Hepatic stellate cell (primary cell): ENCODE measurements at regions not wholly inside any gene's neighbourhood (a gene's known extent, or its start where the extent isn't known, plus 50 kb on each side); places are given as distances from the start of the nearest gene placed in this dataset.
A peak's percentile ranks its signal among the peaks of the same experiment; 100 is the strongest.
"Not testable (repeated sequence)": the region's sequence is repeated elsewhere in the genome, so short reads cannot be mapped to it uniquely, and the experiment has no call there.

Experiments
- DNase-seq: peaks from one replicate; pipeline ENCODE4 v3.0.0; 2011; ENCODE audit warnings: low spot score

- no peak for DNase-seq
These were observed 147.4 kb downstream of the CYP26A1 start for GRCh38 chr10:93221171-93221496.

- no peak for DNase-seq
These were observed 147.8 kb downstream of the CYP26A1 start for GRCh38 chr10:93221521-93221920.

GRCh38 chr10:93222211-93222754 is 148.6 kb downstream of the CYP26A1 start:
- no peak for DNase-seq

DNA sequence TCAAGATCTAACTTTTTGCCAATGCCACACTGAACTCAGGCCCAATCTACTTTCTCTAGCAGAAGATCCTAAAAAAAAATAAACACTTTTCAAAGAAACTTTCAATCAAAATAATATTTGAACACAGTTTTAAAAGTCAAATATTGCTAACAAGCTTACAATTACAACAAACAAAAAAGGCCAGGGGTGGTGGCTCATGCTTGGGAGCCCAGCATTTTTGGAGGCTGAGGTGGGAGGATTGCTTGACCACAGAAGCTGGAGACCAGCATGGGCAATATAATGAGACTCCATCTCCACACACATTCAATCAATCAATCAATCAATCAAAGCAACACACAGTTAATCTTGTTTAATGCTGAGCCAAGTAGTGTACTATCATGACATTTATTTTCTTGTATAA is 149.2 kb downstream of the CYP26A1 start:
- no peak for DNase-seq

DNA sequence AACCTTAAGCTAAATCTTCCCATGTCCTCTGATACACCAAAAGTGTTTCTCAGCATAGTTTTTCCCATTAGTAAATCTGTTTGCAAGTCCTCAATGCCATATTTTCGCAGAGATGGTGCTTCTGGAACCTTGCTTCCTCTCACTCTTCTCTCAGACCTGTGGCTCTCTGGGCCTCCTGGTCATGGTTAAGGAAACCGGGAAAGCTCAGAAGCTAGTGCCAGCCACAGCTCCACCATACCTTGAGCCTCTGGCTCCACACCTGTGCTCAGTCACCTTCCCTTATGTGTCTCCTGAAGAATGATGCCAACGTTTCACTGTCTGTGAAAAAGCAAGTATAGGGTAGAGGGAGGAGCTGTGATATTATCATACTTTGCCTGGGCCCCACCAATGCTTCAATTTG is 149.6 kb downstream of the CYP26A1 start:
- DNase-seq = no peak

DNA sequence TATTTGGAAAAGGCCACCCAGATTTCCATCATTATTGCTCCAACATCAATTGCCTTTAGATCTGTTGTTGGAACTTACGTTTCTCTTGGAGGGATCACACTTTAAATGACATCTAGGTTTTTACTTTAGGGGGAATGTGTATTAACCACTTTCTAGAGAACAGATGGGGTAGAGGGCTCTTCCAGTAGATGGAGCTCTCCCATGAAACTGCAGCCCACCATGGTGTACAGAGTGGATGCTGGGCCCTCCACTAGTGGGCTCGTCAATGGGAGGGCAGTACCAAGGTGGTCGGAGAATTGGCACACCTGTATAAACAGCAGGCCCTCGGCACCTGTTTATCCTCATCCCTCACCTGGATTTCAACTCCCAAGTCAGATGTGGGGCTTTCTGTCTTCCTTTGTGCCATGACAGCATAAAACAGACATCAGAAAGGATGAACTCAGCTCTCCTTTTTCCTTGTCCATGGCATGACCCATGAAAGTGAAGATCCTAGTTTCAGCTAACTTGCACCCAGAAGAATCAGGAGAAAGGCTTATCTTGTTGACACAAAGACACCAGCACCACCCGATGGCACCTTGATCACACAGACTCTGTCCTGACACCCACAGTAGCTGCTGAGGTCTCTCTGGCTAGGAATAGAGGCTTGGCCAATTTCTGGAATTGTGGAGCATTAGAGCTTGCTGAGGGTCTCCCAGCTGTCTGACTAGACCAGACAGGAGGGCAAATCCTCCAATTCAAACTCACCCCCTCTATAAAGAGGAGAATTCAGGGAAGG is 150.5 kb downstream of the CYP26A1 start:
- DNase-seq = no peak

DNA sequence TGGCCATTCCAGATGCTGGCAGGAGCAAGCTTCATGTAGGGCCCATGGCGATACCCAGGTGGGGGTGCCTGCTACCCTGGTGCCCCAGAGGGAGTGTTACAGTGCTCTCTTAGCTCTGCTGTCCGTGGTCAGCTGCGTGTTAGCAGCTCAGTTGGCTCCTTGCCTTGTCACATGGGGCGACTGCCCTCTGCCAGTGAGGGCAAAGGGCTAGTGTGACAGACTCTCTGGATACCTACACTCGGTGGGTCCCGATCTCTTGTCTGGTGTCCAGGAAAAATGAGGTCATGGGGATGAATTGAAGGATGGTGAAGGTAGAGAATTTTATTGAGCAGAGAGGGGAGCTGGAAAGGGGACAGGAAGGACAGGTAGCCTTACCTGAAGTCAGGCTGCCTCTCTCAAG is 152.2 kb downstream of the CYP26A1 start:
- DNase-seq = no peak

- no peak for DNase-seq
These were observed 152.9 kb downstream of the CYP26A1 start for GRCh38 chr10:93226619-93227018.

- not testable (repeated sequence) for DNase-seq
These were observed 156.9 kb downstream of the CYP26A1 start for GRCh38 chr10:93230596-93230995.

DNA sequence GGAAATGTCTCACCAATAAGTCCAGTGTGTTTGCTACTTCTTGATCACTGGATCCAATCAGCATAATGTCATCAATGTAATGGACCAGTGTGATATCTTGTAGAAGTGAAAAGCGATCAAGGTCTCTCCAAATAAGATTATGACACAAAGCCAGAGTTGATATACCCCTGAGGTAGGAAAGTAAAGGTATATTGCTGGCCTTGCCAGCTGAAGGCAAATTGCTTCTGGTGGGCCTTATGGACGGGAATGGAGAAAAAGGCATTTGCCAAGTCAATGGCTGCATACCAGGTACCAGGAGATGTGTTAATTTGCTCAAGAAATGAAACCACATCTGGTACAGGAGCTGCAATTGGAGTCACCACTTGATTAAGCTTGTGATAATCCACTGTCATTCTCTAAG is 158.5 kb downstream of the CYP26A1 start:
- not testable (repeated sequence) for DNase-seq

DNA sequence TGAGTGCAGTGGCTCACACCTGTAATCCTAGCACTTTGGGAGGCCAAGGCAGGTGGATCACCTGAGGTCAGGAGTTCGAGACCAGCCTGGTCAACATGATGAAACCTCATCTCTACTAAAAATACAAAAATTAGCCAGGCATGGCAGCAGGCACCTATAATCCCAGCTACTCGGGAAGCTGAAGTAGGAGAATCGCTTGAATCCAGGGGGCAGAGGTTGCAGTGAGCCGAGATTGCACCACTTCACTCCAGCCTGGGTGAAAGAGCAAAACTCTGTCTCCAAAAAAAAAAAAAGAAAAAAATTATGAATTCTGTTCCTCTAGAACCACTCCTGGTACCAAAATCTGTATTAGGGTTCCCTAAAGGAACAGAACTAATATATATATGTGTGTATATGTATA is 161.2 kb downstream of the CYP26A1 start:
- DNase-seq = not testable (repeated sequence)

- peak; percentile 82 for DNase-seq
These were observed 162.0 kb downstream of the CYP26A1 start for GRCh38 chr10:93235686-93236085.

- DNase-seq = no peak
These were observed 162.8 kb downstream of the CYP26A1 start for GRCh38 chr10:93236393-93237040.

- no peak for DNase-seq
These were observed 171.5 kb downstream of the CYP26A1 start for GRCh38 chr10:93245147-93245546.

DNA sequence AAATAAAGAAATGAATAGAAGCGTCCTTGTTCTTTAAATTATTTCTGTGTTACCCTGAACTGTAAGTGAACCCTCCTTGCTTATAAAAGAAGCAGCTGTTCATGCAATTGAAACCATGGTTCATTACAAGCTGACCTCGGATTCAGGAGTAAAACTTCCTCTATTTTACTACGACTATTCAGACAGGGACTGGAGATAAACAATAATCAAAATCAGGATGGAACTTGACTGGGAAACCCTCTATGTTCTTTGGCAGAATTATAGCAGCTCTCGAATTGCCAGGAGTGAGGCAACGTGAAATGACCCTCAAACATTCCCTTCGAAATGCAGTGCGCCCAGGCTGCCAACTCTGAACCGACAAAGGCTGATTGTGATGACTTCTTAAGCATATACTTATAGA is 172.1 kb downstream of the CYP26A1 start:
- DNase-seq = no peak

DNA sequence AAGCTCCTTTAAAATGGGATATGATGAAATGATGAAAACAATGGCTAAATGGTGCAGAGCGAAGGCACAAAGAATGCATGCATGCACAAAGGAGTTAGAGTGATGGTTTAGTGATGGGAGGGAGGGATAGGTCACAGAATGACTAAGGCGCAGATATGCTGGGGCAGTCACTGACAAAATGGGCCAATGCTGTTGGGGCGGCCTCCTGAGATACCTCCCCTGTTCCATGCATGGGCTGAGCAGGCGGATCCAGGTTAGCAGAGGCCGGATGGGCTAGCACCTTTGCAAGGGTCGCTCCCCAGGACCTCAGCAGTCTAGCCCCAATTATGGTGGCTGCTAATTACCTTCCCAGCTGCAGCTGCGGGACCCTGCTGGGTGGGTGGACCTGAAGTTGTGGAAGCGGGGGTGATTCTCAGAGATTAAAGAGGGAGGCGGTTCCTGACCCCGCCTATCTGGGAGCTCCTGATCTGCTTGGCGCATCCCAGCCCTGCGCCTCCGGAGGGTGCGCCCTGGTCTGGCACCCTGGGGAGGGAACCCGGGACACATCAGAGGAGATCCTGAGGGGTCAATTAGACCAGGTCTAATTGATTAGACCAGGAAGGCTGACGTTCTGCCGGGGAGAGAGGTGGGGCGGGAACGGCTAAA is 175.0 kb downstream of the CYP26A1 start:
- DNase-seq = no peak

DNA sequence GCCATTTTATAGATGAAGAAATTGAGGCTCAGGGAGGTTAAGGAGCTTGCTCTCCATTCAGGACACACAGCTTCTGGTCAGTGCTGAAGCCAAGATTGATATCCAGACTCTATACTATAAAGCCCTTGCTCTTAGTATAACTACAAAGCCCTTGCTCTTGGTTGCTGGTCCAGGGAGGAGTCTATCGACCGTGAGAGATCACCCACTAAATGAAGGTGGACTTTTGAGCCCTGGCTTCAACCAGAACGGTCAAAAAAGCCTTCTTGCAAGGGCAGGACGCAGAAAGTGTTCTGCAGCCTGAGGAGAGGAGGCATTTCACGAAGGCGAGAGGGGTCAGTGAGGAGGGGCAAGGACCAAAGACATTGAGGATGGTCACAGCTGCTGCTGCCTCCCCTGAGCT is 176.3 kb downstream of the CYP26A1 start:
- no peak for DNase-seq

GRCh38 chr10:93254180-93254853 is 180.6 kb downstream of the CYP26A1 start:
- no peak for DNase-seq

DNA sequence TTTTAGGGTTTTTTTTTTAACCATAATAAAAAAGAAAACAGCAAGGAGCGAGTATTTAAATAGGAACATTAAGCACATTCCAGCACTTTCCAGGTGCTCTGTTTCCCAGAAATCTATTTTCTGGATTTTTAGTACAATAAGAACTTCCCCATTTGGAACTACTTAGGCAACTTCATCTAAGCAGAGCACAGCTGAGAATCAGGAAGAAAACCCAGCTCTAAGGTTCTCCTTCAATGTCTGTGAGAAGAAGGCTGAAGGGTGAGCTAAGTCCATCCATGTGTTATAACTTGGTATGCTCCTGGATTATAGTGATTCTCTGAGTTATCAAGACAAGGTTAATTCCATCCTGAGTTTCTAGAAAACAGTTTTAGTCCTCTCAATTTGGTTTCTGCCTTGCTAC is 181.9 kb downstream of the CYP26A1 start:
- DNase-seq = no peak
